ENCODE measurements at regions not wholly inside any gene's neighbourhood (a gene's known extent, or its start where the extent isn't known, plus 50 kb on each side); places are given as distances from the start of the nearest gene placed in this dataset.

- TF ChIP-seq CHD7 (IDR thresholded peaks at IDR 0.05; ENCODE audit: low read depth, low read length) (no peak), GATA2 (CRISPR knock-in tag; IDR thresholded peaks at IDR 0.05) (no peak), TOE1 (IDR thresholded peaks at IDR 0.05; ENCODE audit: borderline replicate concordance) (no peak), TOE1 (CRISPR knock-in tag; IDR thresholded peaks at IDR 0.05; ENCODE audit: borderline replicate concordance, low read depth) (no peak), HNRNPL (IDR thresholded peaks at IDR 0.05; ENCODE audit: low read depth, low read length) (no peak), ZNF586 (CRISPR knock-in tag; conservative IDR thresholded peaks at IDR 0.05) (no peak), SMAD2 (IDR thresholded peaks at IDR 0.05; ENCODE audit: low read depth, low read length) (no peak), CREB3 (tag; conservative IDR thresholded peaks at IDR 0.05; ENCODE audit: low read depth) (no peak)
- TF ChIP-seq, protein P1, sequence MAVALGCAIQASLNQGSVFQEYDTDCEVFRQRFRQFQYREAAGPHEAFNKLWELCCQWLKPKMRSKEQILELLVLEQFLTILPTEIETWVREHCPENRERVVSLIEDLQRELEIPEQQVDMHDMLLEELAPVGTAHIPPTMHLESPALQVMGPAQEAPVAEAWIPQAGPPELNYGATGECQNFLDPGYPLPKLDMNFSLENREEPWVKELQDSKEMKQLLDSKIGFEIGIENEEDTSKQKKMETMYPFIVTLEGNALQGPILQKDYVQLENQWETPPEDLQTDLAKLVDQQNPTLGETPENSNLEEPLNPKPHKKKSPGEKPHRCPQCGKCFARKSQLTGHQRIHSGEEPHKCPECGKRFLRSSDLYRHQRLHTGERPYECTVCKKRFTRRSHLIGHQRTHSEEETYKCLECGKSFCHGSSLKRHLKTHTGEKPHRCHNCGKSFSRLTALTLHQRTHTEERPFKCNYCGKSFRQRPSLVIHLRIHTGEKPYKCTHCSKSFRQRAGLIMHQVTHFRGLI (CRISPR knock-in tag; IDR thresholded peaks at IDR 0.05) = no peak
- TF ChIP-seq, protein P2, sequence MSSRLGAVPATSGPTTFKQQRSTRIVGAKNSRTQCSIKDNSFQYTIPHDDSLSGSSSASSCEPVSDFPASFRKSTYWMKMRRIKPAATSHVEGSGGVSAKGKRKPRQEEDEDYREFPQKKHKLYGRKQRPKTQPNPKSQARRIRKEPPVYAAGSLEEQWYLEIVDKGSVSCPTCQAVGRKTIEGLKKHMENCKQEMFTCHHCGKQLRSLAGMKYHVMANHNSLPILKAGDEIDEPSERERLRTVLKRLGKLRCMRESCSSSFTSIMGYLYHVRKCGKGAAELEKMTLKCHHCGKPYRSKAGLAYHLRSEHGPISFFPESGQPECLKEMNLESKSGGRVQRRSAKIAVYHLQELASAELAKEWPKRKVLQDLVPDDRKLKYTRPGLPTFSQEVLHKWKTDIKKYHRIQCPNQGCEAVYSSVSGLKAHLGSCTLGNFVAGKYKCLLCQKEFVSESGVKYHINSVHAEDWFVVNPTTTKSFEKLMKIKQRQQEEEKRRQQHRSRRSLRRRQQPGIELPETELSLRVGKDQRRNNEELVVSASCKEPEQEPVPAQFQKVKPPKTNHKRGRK (tag; IDR thresholded peaks at IDR 0.05) = no peak
Measured at GRCh38 chr10:113381981-113382509, 170.8 kb upstream of the HABP2 start (continued).

Measured in K562 (cell line).